ENCODE measurements at regions not wholly inside any gene's neighbourhood (a gene's known extent, or its start where the extent isn't known, plus 50 kb on each side); places are given as distances from the start of the nearest gene placed in this dataset.

DNA sequence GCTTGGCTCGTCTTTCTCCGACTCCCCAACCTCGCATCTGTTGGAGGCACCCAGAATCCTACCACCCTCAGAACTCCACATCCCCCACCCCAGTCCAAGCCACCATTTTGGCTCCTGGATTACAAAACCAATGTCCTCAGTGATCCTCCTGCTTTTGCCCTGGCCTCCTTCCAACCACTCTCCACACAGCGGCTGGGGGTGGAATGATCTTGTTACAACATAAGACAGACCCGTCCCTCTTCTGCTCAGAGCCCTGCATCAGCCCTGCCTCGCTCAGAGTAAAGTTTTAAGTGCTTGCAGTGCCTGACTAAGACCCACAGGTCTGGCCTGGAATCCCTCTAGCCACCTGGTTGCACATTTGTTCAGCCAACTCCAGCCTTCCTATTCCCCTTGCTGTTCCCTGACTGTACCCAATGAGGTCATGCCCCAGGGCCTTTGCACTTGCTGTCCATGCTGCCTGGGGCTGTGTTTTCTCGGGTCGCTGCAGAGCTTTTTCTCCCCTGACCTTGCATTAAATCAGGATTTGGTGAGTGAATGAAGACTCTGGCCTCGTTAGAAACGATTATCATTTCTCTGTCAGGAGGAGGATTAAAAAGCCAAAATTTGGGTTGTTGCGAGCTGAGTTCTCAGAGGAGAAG lies 67.3 kb downstream of the IGF2 start:
- peaks cover 20% of the 10 kb centered on the region for H3K27me3 Mint-ChIP-seq (ENCODE audit: low read depth, poor library complexity)
- H3K4me1 Mint-ChIP-seq: peaks cover 16% of the 10 kb centered on the region
- peak overlapping the region; percentile 71 for H3K27ac Mint-ChIP-seq
- DNase-seq: no peak
- H3K36me3 Mint-ChIP-seq (ENCODE audit: low read depth): no peaks in the 10 kb centered on the region
- TF ChIP-seq, protein P1, sequence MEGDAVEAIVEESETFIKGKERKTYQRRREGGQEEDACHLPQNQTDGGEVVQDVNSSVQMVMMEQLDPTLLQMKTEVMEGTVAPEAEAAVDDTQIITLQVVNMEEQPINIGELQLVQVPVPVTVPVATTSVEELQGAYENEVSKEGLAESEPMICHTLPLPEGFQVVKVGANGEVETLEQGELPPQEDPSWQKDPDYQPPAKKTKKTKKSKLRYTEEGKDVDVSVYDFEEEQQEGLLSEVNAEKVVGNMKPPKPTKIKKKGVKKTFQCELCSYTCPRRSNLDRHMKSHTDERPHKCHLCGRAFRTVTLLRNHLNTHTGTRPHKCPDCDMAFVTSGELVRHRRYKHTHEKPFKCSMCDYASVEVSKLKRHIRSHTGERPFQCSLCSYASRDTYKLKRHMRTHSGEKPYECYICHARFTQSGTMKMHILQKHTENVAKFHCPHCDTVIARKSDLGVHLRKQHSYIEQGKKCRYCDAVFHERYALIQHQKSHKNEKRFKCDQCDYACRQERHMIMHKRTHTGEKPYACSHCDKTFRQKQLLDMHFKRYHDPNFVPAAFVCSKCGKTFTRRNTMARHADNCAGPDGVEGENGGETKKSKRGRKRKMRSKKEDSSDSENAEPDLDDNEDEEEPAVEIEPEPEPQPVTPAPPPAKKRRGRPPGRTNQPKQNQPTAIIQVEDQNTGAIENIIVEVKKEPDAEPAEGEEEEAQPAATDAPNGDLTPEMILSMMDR (IDR thresholded peaks at IDR 0.05): no peak
- H3K4me3 Mint-ChIP-seq: no peak overlapping the region
- peaks cover 6% of the 10 kb centered on the region for H3K9me3 Mint-ChIP-seq
